ENCODE measurements at regions not wholly inside any gene's neighbourhood (a gene's known extent, or its start where the extent isn't known, plus 50 kb on each side); places are given as distances from the start of the nearest gene placed in this dataset.

DNA sequence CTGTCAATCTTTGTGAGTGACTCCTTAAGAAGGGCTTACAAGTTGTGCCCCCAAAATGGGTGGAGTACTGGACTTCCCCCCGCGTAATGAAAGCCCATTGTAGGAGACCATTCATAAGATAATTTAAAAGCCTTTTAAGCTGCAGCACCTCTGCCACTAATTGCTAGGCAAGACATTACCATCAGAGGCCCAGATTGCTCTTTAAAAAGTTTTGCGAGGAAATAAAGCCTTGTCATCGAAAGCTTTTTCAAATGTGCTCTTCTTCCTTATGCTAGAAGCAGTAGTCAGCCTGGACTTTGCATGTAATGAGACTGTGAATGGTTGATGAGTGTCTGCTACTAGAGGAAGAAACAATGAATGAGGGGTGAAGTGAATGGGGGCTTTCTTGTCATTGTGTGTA, 345.3 kb upstream of the CDH2 start:
- TF ChIP-seq, protein P1, sequence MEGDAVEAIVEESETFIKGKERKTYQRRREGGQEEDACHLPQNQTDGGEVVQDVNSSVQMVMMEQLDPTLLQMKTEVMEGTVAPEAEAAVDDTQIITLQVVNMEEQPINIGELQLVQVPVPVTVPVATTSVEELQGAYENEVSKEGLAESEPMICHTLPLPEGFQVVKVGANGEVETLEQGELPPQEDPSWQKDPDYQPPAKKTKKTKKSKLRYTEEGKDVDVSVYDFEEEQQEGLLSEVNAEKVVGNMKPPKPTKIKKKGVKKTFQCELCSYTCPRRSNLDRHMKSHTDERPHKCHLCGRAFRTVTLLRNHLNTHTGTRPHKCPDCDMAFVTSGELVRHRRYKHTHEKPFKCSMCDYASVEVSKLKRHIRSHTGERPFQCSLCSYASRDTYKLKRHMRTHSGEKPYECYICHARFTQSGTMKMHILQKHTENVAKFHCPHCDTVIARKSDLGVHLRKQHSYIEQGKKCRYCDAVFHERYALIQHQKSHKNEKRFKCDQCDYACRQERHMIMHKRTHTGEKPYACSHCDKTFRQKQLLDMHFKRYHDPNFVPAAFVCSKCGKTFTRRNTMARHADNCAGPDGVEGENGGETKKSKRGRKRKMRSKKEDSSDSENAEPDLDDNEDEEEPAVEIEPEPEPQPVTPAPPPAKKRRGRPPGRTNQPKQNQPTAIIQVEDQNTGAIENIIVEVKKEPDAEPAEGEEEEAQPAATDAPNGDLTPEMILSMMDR (conservative IDR thresholded peaks at IDR 0.05 in 1 of 2, IDR thresholded peaks at IDR 0.05 in 1 of 2; ENCODE audit: low read depth in 1 of 2, low read length in 2 of 2): no peak
- no peak for TF ChIP-seq EZH2 (IDR thresholded peaks at IDR 0.05; ENCODE audit: low read length, missing control alignments)

All from fibroblast of lung (primary cell).